ENCODE measurements at regions not wholly inside any gene's neighbourhood (a gene's known extent, or its start where the extent isn't known, plus 50 kb on each side); places are given as distances from the start of the nearest gene placed in this dataset.
"Not testable (repeated sequence)": the region's sequence is repeated elsewhere in the genome, so short reads cannot be mapped to it uniquely, and the experiment has no call there.

- no peak for DNase-seq (ENCODE audit: low read depth)
These were observed 76.3 kb upstream of the C7orf33 start for GRCh38 chr7:148514236-148514635.

- no peak for DNase-seq (ENCODE audit: low read depth)
These were observed 75.3 kb upstream of the C7orf33 start for GRCh38 chr7:148515237-148515636.

GRCh38 chr7:148515728-148516695 is 74.6 kb upstream of the C7orf33 start:
- no peak for DNase-seq (ENCODE audit: low read depth)

GRCh38 chr7:148519386-148519785 is 71.2 kb upstream of the C7orf33 start:
- not testable (repeated sequence) for DNase-seq (ENCODE audit: low read depth)

- DNase-seq (ENCODE audit: low read depth), result no peak
These were observed 69.3 kb upstream of the C7orf33 start for GRCh38 chr7:148521271-148521670.

GRCh38 chr7:148523550-148523949 is 67.0 kb upstream of the C7orf33 start:
- no peak for DNase-seq (ENCODE audit: low read depth)

- DNase-seq (ENCODE audit: low read depth), result no peak
These were observed 65.9 kb upstream of the C7orf33 start for GRCh38 chr7:148524479-148525224.

- DNase-seq (ENCODE audit: low read depth), result peak; percentile 79
These were observed 62.8 kb upstream of the C7orf33 start for GRCh38 chr7:148527717-148528168.

- DNase-seq (ENCODE audit: low read depth), result no peak
These were observed 55.3 kb upstream of the C7orf33 start for GRCh38 chr7:148535217-148535616.

GRCh38 chr7:148537435-148537834 is 53.1 kb upstream of the C7orf33 start:
- DNase-seq (ENCODE audit: low read depth), result no peak

GRCh38 chr7:148540041-148540738 is 50.4 kb upstream of the C7orf33 start:
- no peak for DNase-seq (ENCODE audit: low read depth)

All from activated T-cell treated with anti-CD3 and anti-CD28 coated beads for 1 hour (primary cell).